B cell (primary cell): ENCODE measurements at regions not wholly inside any gene's neighbourhood (a gene's known extent, or its start where the extent isn't known, plus 50 kb on each side); places are given as distances from the start of the nearest gene placed in this dataset.

Experiments
- ATAC-seq: fragments of 200-7000 bp; cut with Tn5 transposase; one replicate; pipeline ENCODE4 v1.10.0; 2021; ENCODE audit warnings: low read depth, mild to moderate bottlenecking, moderate number of reproducible peaks, moderate library complexity
- CTCF ChIA-PET: fragments of 350-600 bp; sonication (Branson Sonifier 250); formaldehyde crosslinking; loops from one replicate; lab custom pipeline; 2021; ENCODE audit warnings: antibody characterized with exemption, inconsistent platforms; lab: Charles Lee
- POLR2A ChIA-PET: fragments of 350-600 bp; sonication (Branson Sonifier 250); formaldehyde crosslinking; loops from one replicate; lab custom pipeline; 2021; ENCODE audit warnings: antibody characterized with exemption; lab: Charles Lee
- DNase-seq: peaks from one replicate; pipeline ENCODE4 v3.0.0; 2013
- H2AFZ ChIP-seq: 2 replicates; pipeline ENCODE4 v1.6.1; 2012; ENCODE audit warnings: mild to moderate bottlenecking, low read depth, low read length; ENCODE audit not compliant: insufficient read depth, poor library complexity, severe bottlenecking
- H3K27ac ChIP-seq, 2 donors: 1 replicate in 1 of 2; 2 replicates in 1 of 2; pipeline ENCODE4 v1.5.1; 2012 to 2013; ENCODE audit warnings: low read length in 2 of 2, mild to moderate bottlenecking in 2 of 2, moderate library complexity in 1 of 2
- H3K27me3 ChIP-seq, 4 experiments: fragments of 200-600 bp in 1 of 4; sonication (generic) in 1 of 4; replicated peaks in 1 of 4; 1 replicate in 2 of 4; 2 replicates in 2 of 4; pipeline versions ENCODE4 v1.6.1 to v1.7.0; 2013 to 2016; ENCODE audit warnings: low read length in 3 of 4, mild to moderate bottlenecking in 2 of 4, mixed read lengths in 1 of 4, moderate library complexity in 1 of 4; ENCODE audit not compliant: insufficient read depth in 4 of 4, control insufficient read depth in 3 of 4; ENCODE audit errors: control extremely low read depth in 1 of 4
- H3K36me3 ChIP-seq, 2 experiments: replicated peaks in 1 of 2; 1 replicate in 1 of 2; 2 replicates in 1 of 2; pipeline versions ENCODE4 v1.6.1 to v1.7.1; 2013; ENCODE audit warnings: low read length in 1 of 2; ENCODE audit not compliant: insufficient read depth in 2 of 2, control insufficient read depth in 1 of 2; ENCODE audit errors: control extremely low read depth in 1 of 2, extremely low read depth in 1 of 2
- H3K4me1 ChIP-seq, 2 donors: fragments of 200-600 bp in 1 of 2; sonication (generic) in 1 of 2; 1 replicate in 1 of 2; 2 replicates in 1 of 2; pipeline versions ENCODE4 v1.5.1 to v1.6.1; 2013 to 2017; ENCODE audit warnings: low read length in 2 of 2; ENCODE audit not compliant: control insufficient read depth in 2 of 2, insufficient read depth in 2 of 2
- H3K4me2 ChIP-seq: replicated peaks from 2 replicates; pipeline ENCODE3; 2012; ENCODE audit warnings: mild to moderate bottlenecking, low read depth, low read length; ENCODE audit not compliant: poor library complexity, severe bottlenecking
- H3K4me3 ChIP-seq, 5 experiments: fragments of 200-600 bp in 1 of 5; sonication (generic) in 1 of 5; 1 replicate in 3 of 5; 2 replicates in 2 of 5; pipeline versions ENCODE4 v1.5.1 to v1.7.0; 2011 to 2016; ENCODE audit warnings: low read length in 4 of 5, mild to moderate bottlenecking in 4 of 5, low read depth in 2 of 5, control low read depth in 1 of 5, moderate library complexity in 1 of 5; ENCODE audit not compliant: insufficient read depth in 1 of 5; ENCODE audit errors: control extremely low read depth in 1 of 5, extremely low read depth in 1 of 5
- H3K79me2 ChIP-seq: fragments of 200-600 bp; sonication (generic); one replicate; pipeline ENCODE4 v1.6.0; 2016; ENCODE audit warnings: low read length; ENCODE audit not compliant: control insufficient read depth, insufficient read depth
- H3K9ac ChIP-seq: fragments of 200-600 bp; sonication (generic); 2 replicates; pipeline ENCODE4 v1.6.1; 2017; ENCODE audit warnings: mild to moderate bottlenecking, low read length, moderate library complexity
- H3K9me3 ChIP-seq, 3 donors: one replicate each; pipeline versions ENCODE4 v1.6.1 to v1.7.1; 2013; ENCODE audit warnings: low read length in 2 of 3; ENCODE audit not compliant: control insufficient read depth in 2 of 3, insufficient read depth in 1 of 3; ENCODE audit errors: control extremely low read depth in 1 of 3
- H4K20me1 ChIP-seq: 2 replicates; pipeline ENCODE4 v1.6.0; 2012; ENCODE audit warnings: mild to moderate bottlenecking, low read length; ENCODE audit not compliant: insufficient read depth, control insufficient read depth, poor library complexity, severe bottlenecking
- H3K27ac Mint-ChIP-seq: one replicate; pipeline ENCODE4 v1.8.0; 2021; ENCODE audit warnings: mixed read lengths
- H3K27me3 Mint-ChIP-seq: one replicate; pipeline ENCODE4 v1.8.0; 2021; ENCODE audit warnings: mixed read lengths
- H3K4me1 Mint-ChIP-seq: one replicate; pipeline ENCODE4 v1.8.0; 2021; ENCODE audit warnings: mixed read lengths
- H3K4me3 Mint-ChIP-seq: one replicate; pipeline ENCODE4 v1.8.0; 2021; ENCODE audit warnings: mixed read lengths
- H3K9me3 Mint-ChIP-seq: one replicate; pipeline ENCODE4 v1.8.0; 2022; ENCODE audit warnings: mixed read lengths; ENCODE audit not compliant: insufficient read depth
- CTCF ChIP-seq: fragments of 200-600 bp; IDR thresholded peaks from one replicate; pipeline ENCODE4 v1.8.0; 2022; ENCODE audit warnings: antibody characterized with exemption, mild to moderate bottlenecking
- EZH2 ChIP-seq: IDR thresholded peaks from 2 replicates; pipeline ENCODE4 v1.6.1; 2012; ENCODE audit warnings: borderline replicate concordance, low read depth, mild to moderate bottlenecking, moderate library complexity, low read length; ENCODE audit not compliant: insufficient read depth, poor library complexity, severe bottlenecking
- WGBS: methylation state at CpG from one replicate; pipeline ENCODE4 v1.1.5; 2013; ENCODE audit warnings: missing lambda C conversion rate; ENCODE audit not compliant: insufficient coverage; 5-methylcytosine and 5-hydroxymethylcytosine counted together
- intact Hi-C: fragments of 100-400 bp; cut with micrococcal nuclease; formaldehyde crosslinking; loops from one replicate; pipeline ENCODE4 v1.10.0; 2022

- no peak overlapping the region for H3K27ac Mint-ChIP-seq
- Histone ChIP-seq H3K9ac (no peak overlapping the region), H3K4me1 (no peaks in the 10 kb centered on the region), H3K27me3 (no peaks in the 10 kb centered on the region), H3K27ac (no peak overlapping the region), H3K4me2 (no peak overlapping the region), H3K79me2 (no peaks in the 10 kb centered on the region), H4K20me1 (no peaks in the 10 kb centered on the region), H3K9me3 (no peaks in the 10 kb centered on the region), H3K36me3 (no peaks in the 10 kb centered on the region), H2AFZ (no peak overlapping the region), H3K4me3 (no peak overlapping the region)
- TF ChIP-seq EZH2 (no peak), CTCF (no peak)
- no peaks in the 10 kb centered on the region for H3K27me3 Mint-ChIP-seq
- DNase-seq, result no peak
- POLR2A ChIA-PET, result no interaction called here
- H3K9me3 Mint-ChIP-seq, result peaks cover 7% of the 10 kb centered on the region
- no peak overlapping the region for H3K4me3 Mint-ChIP-seq
- no peak for ATAC-seq
- H3K4me1 Mint-ChIP-seq, result no peaks in the 10 kb centered on the region
- 96% methylated on average over 3 of the region's 8 CpGs for WGBS
- intact Hi-C loops, result no loop called here
- CTCF ChIA-PET, result no interaction called here
Measured at GRCh38 chr16:6897876-6898485, 434.7 kb upstream of the RBFOX1 start.

GRCh38 chr16:6892966-6893365 lies 439.7 kb upstream of the RBFOX1 start:
- no peaks in the 10 kb centered on the region for H3K4me1 ChIP-seq
- ChIA-PET POLR2A (no interaction called here), CTCF (no interaction called here)
- Mint-ChIP-seq H3K4me3 (no peak overlapping the region), H3K27me3 (no peaks in the 10 kb centered on the region), H3K4me1 (no peaks in the 10 kb centered on the region), H3K27ac (no peak overlapping the region), H3K9me3 (no peaks in the 10 kb centered on the region)
- intact Hi-C loops, result no loop called here
- TF ChIP-seq EZH2 (no peak), CTCF (no peak)
- DNase-seq (no peak), ATAC-seq (no peak)
- no peaks in the 10 kb centered on the region for H3K79me2 ChIP-seq
- H3K36me3 ChIP-seq, result no peaks in the 10 kb centered on the region
- no peak overlapping the region for H3K9ac ChIP-seq
- no peaks in the 10 kb centered on the region for H4K20me1 ChIP-seq
- H3K4me3 ChIP-seq, result no peak overlapping the region
- H3K9me3 ChIP-seq, result no peaks in the 10 kb centered on the region
- no peaks in the 10 kb centered on the region for H3K27me3 ChIP-seq
- no peak overlapping the region for H2AFZ ChIP-seq
- H3K27ac ChIP-seq, result no peak overlapping the region
- H3K4me2 ChIP-seq, result no peak overlapping the region
- WGBS, result 83% methylated on average over 2 of the region's 4 CpGs
